Mesothelial cell of epicardium (in vitro differentiated cells): ENCODE measurements at regions not wholly inside any gene's neighbourhood (a gene's known extent, or its start where the extent isn't known, plus 50 kb on each side); places are given as distances from the start of the nearest gene placed in this dataset.

Experiments
- DNase-seq, 2 experiments: peaks; one replicate each; pipeline ENCODE4 v3.0.0; 2021; ENCODE audit warnings: low spot score in 2 of 2; ENCODE audit not compliant: unreplicated experiment in 2 of 2
- H3K27ac Mint-ChIP-seq: 2 replicates; pipeline ENCODE4 v1.8.0; 2021; ENCODE audit warnings: mixed read lengths
- H3K27me3 Mint-ChIP-seq: 2 replicates; pipeline ENCODE4 v1.8.0; 2021; ENCODE audit warnings: low read depth, mixed read lengths
- H3K36me3 Mint-ChIP-seq: 2 replicates; pipeline ENCODE4 v1.8.0; 2021; ENCODE audit warnings: mixed read lengths
- H3K4me1 Mint-ChIP-seq: 2 replicates; pipeline ENCODE4 v1.8.0; 2021; ENCODE audit warnings: mixed read lengths
- H3K4me3 Mint-ChIP-seq: 2 replicates; pipeline ENCODE4 v1.8.0; 2021; ENCODE audit warnings: mild to moderate bottlenecking, moderate library complexity, mixed read lengths
- H3K9me3 Mint-ChIP-seq: 2 replicates; pipeline ENCODE4 v1.8.0; 2021; ENCODE audit warnings: mixed read lengths
- CTCF ChIP-seq: fragments of 200-600 bp; sonication (generic); IDR thresholded peaks from one replicate; pipeline ENCODE4 v1.5.0; 2021; ENCODE audit warnings: antibody characterized with exemption; ENCODE audit not compliant: unreplicated experiment

GRCh38 chr3:117161816-117162215 is 452.2 kb downstream of the TUSC7 start:
- Mint-ChIP-seq H3K9me3 (no peaks in the 10 kb centered on the region), H3K4me1 (peaks cover 7% of the 10 kb centered on the region), H3K27ac (no peak overlapping the region), H3K27me3 (no peaks in the 10 kb centered on the region), H3K4me3 (no peak overlapping the region), H3K36me3 (no peaks in the 10 kb centered on the region)
- DNase-seq: no peak
- TF ChIP-seq CTCF: no peak

GRCh38 chr3:117165176-117165575 is 455.6 kb downstream of the TUSC7 start:
- DNase-seq: no peak
- H3K9me3 Mint-ChIP-seq: no peaks in the 10 kb centered on the region
- H3K36me3 Mint-ChIP-seq: no peaks in the 10 kb centered on the region
- no peak overlapping the region for H3K4me3 Mint-ChIP-seq
- H3K27ac Mint-ChIP-seq: no peak overlapping the region
- H3K27me3 Mint-ChIP-seq: no peaks in the 10 kb centered on the region
- peaks cover 17% of the 10 kb centered on the region for H3K4me1 Mint-ChIP-seq
- no peak for TF ChIP-seq CTCF

GRCh38 chr3:117165601-117166051 is 456.0 kb downstream of the TUSC7 start:
- H3K4me1 Mint-ChIP-seq: peaks cover 17% of the 10 kb centered on the region
- no peak overlapping the region for H3K4me3 Mint-ChIP-seq
- DNase-seq: no peak
- no peak for TF ChIP-seq CTCF
- no peaks in the 10 kb centered on the region for H3K36me3 Mint-ChIP-seq
- H3K9me3 Mint-ChIP-seq: no peaks in the 10 kb centered on the region
- no peaks in the 10 kb centered on the region for H3K27me3 Mint-ChIP-seq
- H3K27ac Mint-ChIP-seq: no peak overlapping the region

- no peak overlapping the region for H3K27ac Mint-ChIP-seq
Measured at GRCh38 chr3:117168896-117169295, 459.3 kb downstream of the TUSC7 start.

GRCh38 chr3:117170094-117170493 is 460.5 kb downstream of the TUSC7 start:
- Mint-ChIP-seq H3K4me3 (no peak overlapping the region), H3K36me3 (no peaks in the 10 kb centered on the region), H3K27ac (no peak overlapping the region), H3K9me3 (no peaks in the 10 kb centered on the region), H3K27me3 (no peaks in the 10 kb centered on the region), H3K4me1 (peaks cover 32% of the 10 kb centered on the region)
- DNase-seq: no peak
- no peak for TF ChIP-seq CTCF

More at GRCh38 chr3:117168896-117169295, 459.3 kb downstream of the TUSC7 start:
- no peaks in the 10 kb centered on the region for H3K36me3 Mint-ChIP-seq
- no peaks in the 10 kb centered on the region for H3K9me3 Mint-ChIP-seq
- no peak overlapping the region for H3K4me3 Mint-ChIP-seq
- peaks cover 32% of the 10 kb centered on the region for H3K4me1 Mint-ChIP-seq
- no peak for TF ChIP-seq CTCF
- H3K27me3 Mint-ChIP-seq: no peaks in the 10 kb centered on the region
- no peak for DNase-seq

- Mint-ChIP-seq H3K27me3 (no peaks in the 10 kb centered on the region), H3K27ac (no peak overlapping the region), H3K9me3 (no peaks in the 10 kb centered on the region), H3K4me1 (peaks cover 30% of the 10 kb centered on the region), H3K4me3 (no peak overlapping the region), H3K36me3 (no peaks in the 10 kb centered on the region)
- DNase-seq: no peak
- no peak for TF ChIP-seq CTCF
Measured at GRCh38 chr3:117171124-117171523, 461.5 kb downstream of the TUSC7 start.
